ENCODE measurements at regions not wholly inside any gene's neighbourhood (a gene's known extent, or its start where the extent isn't known, plus 50 kb on each side); places are given as distances from the start of the nearest gene placed in this dataset.

- TF ChIP-seq CTCF (conservative IDR thresholded peaks at IDR 0.05 in 1 of 2, IDR thresholded peaks at IDR 0.05 in 1 of 2; ENCODE audit: low read depth in 1 of 2, low read length in 2 of 2) (no peak), EZH2 (IDR thresholded peaks at IDR 0.05; ENCODE audit: low read length, missing control alignments) (no peak)
Measured at GRCh38 chr7:45509222-45509621, 64.9 kb upstream of the ADCY1 start.

All from fibroblast of lung (primary cell).